Bronchial epithelial cell (primary cell): ENCODE measurements at regions not wholly inside any gene's neighbourhood (a gene's known extent, or its start where the extent isn't known, plus 50 kb on each side); places are given as distances from the start of the nearest gene placed in this dataset.
"Not testable (repeated sequence)": the region's sequence is repeated elsewhere in the genome, so short reads cannot be mapped to it uniquely, and the experiment has no call there.

Source experiments
- DNase-seq: peaks from one replicate; pipeline ENCODE4 v3.0.0-alpha.2; 2010; ENCODE audit warnings: low read depth
- FAIRE-seq: peaks from 2 replicates; lab custom pipeline; 2011; peaks lifted over from hg19 to GRCh38; lab: Jason Lieb, UNC
- H3K27me3 ChIP-seq: 2 replicates; pipeline ENCODE4 v1.5.1; 2011; ENCODE audit warnings: low read length; ENCODE audit not compliant: control insufficient read depth, insufficient read depth
- H3K36me3 ChIP-seq: 2 replicates; pipeline ENCODE4 v1.5.1; 2011; ENCODE audit warnings: low read length; ENCODE audit not compliant: control insufficient read depth, insufficient read depth
- H3K4me3 ChIP-seq: 2 replicates; pipeline ENCODE4 v1.5.1; 2011; ENCODE audit warnings: mild to moderate bottlenecking, low read depth, low read length, control low read depth
- CTCF ChIP-seq: IDR thresholded peaks from 2 replicates; pipeline ENCODE4 v1.5.1; 2011; ENCODE audit warnings: mild to moderate bottlenecking, moderate library complexity, low read length, control low read depth, inconsistent platforms; ENCODE audit not compliant: insufficient read depth, severe bottlenecking

GRCh38 chr5:102590467-102590866, 91.7 kb upstream of the SLCO6A1 start:
- DNase-seq = peak; percentile 80
- no peaks in the 10 kb centered on the region for H3K36me3 ChIP-seq
- TF ChIP-seq CTCF = no peak
- FAIRE-seq = no peak
- no peak overlapping the region for H3K4me3 ChIP-seq
- H3K27me3 ChIP-seq = no peaks in the 10 kb centered on the region

GRCh38 chr5:102591650-102592049, 92.8 kb upstream of the SLCO6A1 start:
- TF ChIP-seq CTCF = no peak
- Histone ChIP-seq H3K4me3 (no peak overlapping the region), H3K27me3 (no peaks in the 10 kb centered on the region), H3K36me3 (no peaks in the 10 kb centered on the region)
- DNase-seq (no peak), FAIRE-seq (no peak)

- H3K27me3 ChIP-seq, FAIRE-seq, H3K36me3 ChIP-seq, DNase-seq, H3K4me3 ChIP-seq: not testable (repeated sequence)
Observed at GRCh38 chr5:102592586-102592985, 93.8 kb upstream of the SLCO6A1 start.

GRCh38 chr5:102594192-102594591, 95.4 kb upstream of the SLCO6A1 start:
- Histone ChIP-seq H3K4me3 (no peak overlapping the region), H3K36me3 (no peaks in the 10 kb centered on the region), H3K27me3 (no peaks in the 10 kb centered on the region)
- DNase-seq = no peak
- TF ChIP-seq CTCF = no peak
- no peak for FAIRE-seq

GRCh38 chr5:102595332-102595731, 96.5 kb upstream of the SLCO6A1 start:
- no peak for TF ChIP-seq CTCF
- Histone ChIP-seq H3K4me3 (no peak overlapping the region), H3K36me3 (no peaks in the 10 kb centered on the region), H3K27me3 (no peaks in the 10 kb centered on the region)
- FAIRE-seq = no peak
- no peak for DNase-seq

- FAIRE-seq (no peak), DNase-seq (no peak)
- no peaks in the 10 kb centered on the region for H3K36me3 ChIP-seq
- no peak for TF ChIP-seq CTCF
- H3K27me3 ChIP-seq = no peaks in the 10 kb centered on the region
- no peak overlapping the region for H3K4me3 ChIP-seq
Observed at GRCh38 chr5:102596113-102596512, 97.3 kb upstream of the SLCO6A1 start.
